HEK293 (cell line): ENCODE measurements at regions not wholly inside any gene's neighbourhood (a gene's known extent, or its start where the extent isn't known, plus 50 kb on each side); places are given as distances from the start of the nearest gene placed in this dataset.

ENCODE experiments used
- CTCF ChIP-seq: fragments of 450-650 bp; formaldehyde crosslinking; IDR thresholded peaks from 2 replicates; pipeline ENCODE4 v1.5.1; 2016; ENCODE audit warnings: missing biosample characterization, missing genetic modification characterization
- HOXA7 ChIP-seq: sonication (generic); formaldehyde crosslinking; IDR thresholded peaks from 2 replicates; pipeline ENCODE4 v1.8.1; 2022; ENCODE audit warnings: missing genetic modification reagents, borderline replicate concordance
- ZIC2 ChIP-seq: fragments of 450-650 bp; formaldehyde crosslinking; IDR thresholded peaks from 2 replicates; pipeline ENCODE4 v1.5.1; 2016; ENCODE audit warnings: missing biosample characterization, missing genetic modification characterization
- ZNF140 ChIP-seq: fragments of 450-650 bp; formaldehyde crosslinking; IDR thresholded peaks from 2 replicates; pipeline ENCODE4 v1.5.1; 2016; ENCODE audit warnings: missing biosample characterization, missing genetic modification characterization
- ZNF274 ChIP-seq, 2 experiments: fragments of 200-500 bp in 1 of 2; fragments of 450-650 bp in 1 of 2; sonication (Bioruptor generic) in 1 of 2; formaldehyde crosslinking in 1 of 2; IDR thresholded peaks; 2 replicates each; pipeline versions ENCODE4 v1.5.1 to v1.6.1; 2014 to 2016; ENCODE audit warnings: borderline replicate concordance in 1 of 2, inconsistent platforms in 1 of 2, low read length in 1 of 2, missing biosample characterization in 1 of 2, missing genetic modification characterization in 1 of 2
- ZNF292 ChIP-seq: fragments of 450-650 bp; formaldehyde crosslinking; IDR thresholded peaks from 2 replicates; pipeline ENCODE4 v1.5.1; 2016; ENCODE audit warnings: low read depth, missing biosample characterization, missing genetic modification characterization, borderline replicate concordance
- ZNF544 ChIP-seq: fragments of 450-650 bp; formaldehyde crosslinking; IDR thresholded peaks from 2 replicates; pipeline ENCODE4 v1.5.0; 2017; ENCODE audit warnings: missing biosample characterization, missing genetic modification characterization
- ZNF580 ChIP-seq: fragments of 450-650 bp; formaldehyde crosslinking; IDR thresholded peaks from 2 replicates; pipeline ENCODE4 v1.5.1; 2016; ENCODE audit warnings: missing biosample characterization, missing genetic modification characterization
- ZNF707 ChIP-seq: fragments of 450-650 bp; formaldehyde crosslinking; IDR thresholded peaks from 2 replicates; pipeline ENCODE4 v1.5.1; 2016; ENCODE audit warnings: missing biosample characterization, missing genetic modification characterization
- TF ChIP-seq, protein P1 (sequence below): fragments of 450-650 bp; IDR thresholded peaks from 2 replicates; pipeline ENCODE4 v1.5.1; 2018; ENCODE audit warnings: missing biosample characterization, missing genetic modification characterization
- TF ChIP-seq, protein P2 (sequence below): fragments of 450-650 bp; formaldehyde crosslinking; IDR thresholded peaks from 2 replicates; pipeline ENCODE4 v1.5.1; 2016; ENCODE audit warnings: missing biosample characterization, missing genetic modification characterization

GRCh38 chr3:147153830-147154539, 252.4 kb downstream of the ZIC4 start:
- TF ChIP-seq CTCF (tag by site-specific recombination) (no peak), ZNF544 (tag by site-specific recombination) (no peak), ZNF707 (tag by site-specific recombination) (no peak), ZNF580 (tag by site-specific recombination) (no peak), ZNF292 (tag by site-specific recombination) (no peak), HOXA7 (CRISPR knock-in tag) (no peak), ZNF274 (IDR thresholded peaks at IDR 0.05; ENCODE audit: low read length) (no peak), ZNF274 (tag by site-specific recombination; IDR thresholded peaks at IDR 0.05; ENCODE audit: borderline replicate concordance) (no peak), ZNF140 (tag by site-specific recombination) (no peak), ZIC2 (tag by site-specific recombination) (no peak)
- TF ChIP-seq, protein P1, sequence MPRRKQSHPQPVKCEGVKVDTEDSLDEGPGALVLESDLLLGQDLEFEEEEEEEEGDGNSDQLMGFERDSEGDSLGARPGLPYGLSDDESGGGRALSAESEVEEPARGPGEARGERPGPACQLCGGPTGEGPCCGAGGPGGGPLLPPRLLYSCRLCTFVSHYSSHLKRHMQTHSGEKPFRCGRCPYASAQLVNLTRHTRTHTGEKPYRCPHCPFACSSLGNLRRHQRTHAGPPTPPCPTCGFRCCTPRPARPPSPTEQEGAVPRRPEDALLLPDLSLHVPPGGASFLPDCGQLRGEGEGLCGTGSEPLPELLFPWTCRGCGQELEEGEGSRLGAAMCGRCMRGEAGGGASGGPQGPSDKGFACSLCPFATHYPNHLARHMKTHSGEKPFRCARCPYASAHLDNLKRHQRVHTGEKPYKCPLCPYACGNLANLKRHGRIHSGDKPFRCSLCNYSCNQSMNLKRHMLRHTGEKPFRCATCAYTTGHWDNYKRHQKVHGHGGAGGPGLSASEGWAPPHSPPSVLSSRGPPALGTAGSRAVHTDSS (tag by site-specific recombination): no peak
- TF ChIP-seq, protein P2, sequence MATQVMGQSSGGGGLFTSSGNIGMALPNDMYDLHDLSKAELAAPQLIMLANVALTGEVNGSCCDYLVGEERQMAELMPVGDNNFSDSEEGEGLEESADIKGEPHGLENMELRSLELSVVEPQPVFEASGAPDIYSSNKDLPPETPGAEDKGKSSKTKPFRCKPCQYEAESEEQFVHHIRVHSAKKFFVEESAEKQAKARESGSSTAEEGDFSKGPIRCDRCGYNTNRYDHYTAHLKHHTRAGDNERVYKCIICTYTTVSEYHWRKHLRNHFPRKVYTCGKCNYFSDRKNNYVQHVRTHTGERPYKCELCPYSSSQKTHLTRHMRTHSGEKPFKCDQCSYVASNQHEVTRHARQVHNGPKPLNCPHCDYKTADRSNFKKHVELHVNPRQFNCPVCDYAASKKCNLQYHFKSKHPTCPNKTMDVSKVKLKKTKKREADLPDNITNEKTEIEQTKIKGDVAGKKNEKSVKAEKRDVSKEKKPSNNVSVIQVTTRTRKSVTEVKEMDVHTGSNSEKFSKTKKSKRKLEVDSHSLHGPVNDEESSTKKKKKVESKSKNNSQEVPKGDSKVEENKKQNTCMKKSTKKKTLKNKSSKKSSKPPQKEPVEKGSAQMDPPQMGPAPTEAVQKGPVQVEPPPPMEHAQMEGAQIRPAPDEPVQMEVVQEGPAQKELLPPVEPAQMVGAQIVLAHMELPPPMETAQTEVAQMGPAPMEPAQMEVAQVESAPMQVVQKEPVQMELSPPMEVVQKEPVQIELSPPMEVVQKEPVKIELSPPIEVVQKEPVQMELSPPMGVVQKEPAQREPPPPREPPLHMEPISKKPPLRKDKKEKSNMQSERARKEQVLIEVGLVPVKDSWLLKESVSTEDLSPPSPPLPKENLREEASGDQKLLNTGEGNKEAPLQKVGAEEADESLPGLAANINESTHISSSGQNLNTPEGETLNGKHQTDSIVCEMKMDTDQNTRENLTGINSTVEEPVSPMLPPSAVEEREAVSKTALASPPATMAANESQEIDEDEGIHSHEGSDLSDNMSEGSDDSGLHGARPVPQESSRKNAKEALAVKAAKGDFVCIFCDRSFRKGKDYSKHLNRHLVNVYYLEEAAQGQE (tag by site-specific recombination): no peak
